Activated CD4-positive, alpha-beta memory T cell treated with anti-CD3 and anti-CD28 coated beads for 36 hours (primary cell): ENCODE measurements at regions not wholly inside any gene's neighbourhood (a gene's known extent, or its start where the extent isn't known, plus 50 kb on each side); places are given as distances from the start of the nearest gene placed in this dataset.
"Not testable (repeated sequence)": the region's sequence is repeated elsewhere in the genome, so short reads cannot be mapped to it uniquely, and the experiment has no call there.

Source experiments
- CTCF ChIA-PET: fragments of 350-600 bp; sonication (Branson Sonifier 250); formaldehyde crosslinking; loops from one replicate; lab custom pipeline; 2021; ENCODE audit warnings: antibody characterized with exemption, inconsistent platforms; lab: Charles Lee
- POLR2A ChIA-PET: fragments of 350-600 bp; sonication (Branson Sonifier 250); formaldehyde crosslinking; loops from one replicate; lab custom pipeline; 2021; ENCODE audit warnings: antibody characterized with exemption; lab: Charles Lee
- DNase-seq: peaks from one replicate; pipeline ENCODE4 v3.0.0-alpha.2; 2020
- H3K27ac Mint-ChIP-seq: one replicate; pipeline ENCODE4 v1.8.0; 2021; ENCODE audit warnings: mixed read lengths
- H3K27me3 Mint-ChIP-seq: one replicate; pipeline ENCODE4 v1.8.0; 2021; ENCODE audit warnings: mixed read lengths
- H3K36me3 Mint-ChIP-seq: one replicate; pipeline ENCODE4 v1.8.0; 2021; ENCODE audit warnings: mixed read lengths
- H3K4me1 Mint-ChIP-seq: one replicate; pipeline ENCODE4 v1.8.0; 2021; ENCODE audit warnings: low read depth, mixed read lengths
- H3K4me3 Mint-ChIP-seq: one replicate; pipeline ENCODE4 v1.8.0; 2021; ENCODE audit warnings: mild to moderate bottlenecking, mixed read lengths
- H3K9me3 Mint-ChIP-seq: one replicate; pipeline ENCODE4 v1.8.0; 2021; ENCODE audit warnings: mixed read lengths
- intact Hi-C: fragments of 100-400 bp; cut with micrococcal nuclease; formaldehyde crosslinking; loops from one replicate; pipeline ENCODE4 v1.15.1; 2023

DNA sequence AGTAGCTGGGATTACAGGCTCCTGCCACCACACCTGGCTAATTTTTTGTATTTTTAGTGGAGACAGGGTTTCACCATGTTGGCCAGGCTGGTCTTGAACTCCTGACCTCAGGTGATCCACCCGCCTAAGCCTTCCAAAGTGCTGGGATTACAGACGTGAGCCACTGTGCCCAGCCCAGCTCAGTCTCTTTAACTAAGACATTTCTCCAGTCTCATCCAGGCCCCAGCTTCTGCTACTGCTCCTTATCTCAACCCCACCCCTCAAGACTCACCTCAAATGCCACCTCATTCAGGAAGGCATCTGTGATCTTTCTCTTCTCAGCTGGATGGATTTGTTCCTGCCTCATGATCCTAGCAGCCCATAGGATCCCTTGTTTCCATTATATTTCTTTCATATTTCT lies 85.9 kb upstream of the GRAMD1B start:
- CTCF ChIA-PET = interaction anchor here (0.7 to 1.0 kb wide), 2 partner anchors 14 to 447 kb away, joined by 3 read pairs; no protein-coding TSS in a partner anchor
- H3K27me3 Mint-ChIP-seq, H3K4me1 Mint-ChIP-seq, POLR2A ChIA-PET, H3K4me3 Mint-ChIP-seq, intact Hi-C loops, H3K9me3 Mint-ChIP-seq, H3K27ac Mint-ChIP-seq, DNase-seq, H3K36me3 Mint-ChIP-seq: not testable (repeated sequence)

DNA sequence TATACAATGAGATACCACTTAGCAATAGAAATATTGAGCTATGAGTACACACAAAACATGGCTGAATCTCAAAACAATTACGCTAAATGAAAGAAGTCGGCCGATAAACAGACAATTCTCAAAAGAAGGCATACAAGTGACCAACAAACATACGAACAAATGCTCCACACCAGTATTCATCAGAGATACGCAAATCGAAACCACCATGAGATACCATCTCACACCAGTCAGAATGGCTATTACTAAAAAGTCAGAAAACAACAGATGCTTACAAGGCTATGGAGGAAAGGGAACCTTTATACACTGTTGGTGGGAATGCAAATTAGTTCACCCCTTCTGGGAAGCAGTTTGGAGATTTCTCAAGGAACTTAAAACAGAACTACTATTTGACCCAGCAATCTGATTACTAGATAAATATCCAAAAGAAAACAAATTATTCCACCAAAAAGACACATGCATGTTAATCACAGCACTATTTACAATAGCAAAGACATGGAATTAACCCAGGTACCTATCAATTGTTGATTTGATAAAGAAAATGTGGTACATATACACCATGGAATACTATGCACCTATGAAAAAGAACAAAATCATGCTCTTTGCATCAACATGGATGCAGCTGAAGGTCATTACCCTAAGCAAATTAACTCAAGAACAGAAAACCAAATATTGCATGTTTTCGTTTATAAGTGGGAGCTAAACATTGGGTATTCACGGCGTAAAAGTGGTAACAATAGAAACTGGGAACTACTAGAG lies 90.9 kb upstream of the GRAMD1B start:
- ChIA-PET CTCF (interaction anchor here (0.6 to 1.9 kb wide), 6 partner anchors 18 to 654 kb away, joined by 3 to 11 read pairs (median 4); no protein-coding TSS in a partner anchor), POLR2A (interaction anchor here (0.7 to 0.8 kb wide), 3 partner anchors 18 to 148 kb away, joined by 3 to 4 read pairs (median 3); no protein-coding TSS in a partner anchor)
- DNase-seq = no peak
- Mint-ChIP-seq H3K4me1 (peaks cover 9% of the 10 kb centered on the region), H3K4me3 (no peak overlapping the region), H3K27me3 (peaks cover 11% of the 10 kb centered on the region), H3K27ac (no peak overlapping the region), H3K9me3 (peaks cover 8% of the 10 kb centered on the region), H3K36me3 (no peaks in the 10 kb centered on the region)
- intact Hi-C loops = loop anchor here (1.0 to 5.0 kb wide), 3 partner anchors 18 to 43 kb away; no protein-coding TSS in a partner anchor

DNA sequence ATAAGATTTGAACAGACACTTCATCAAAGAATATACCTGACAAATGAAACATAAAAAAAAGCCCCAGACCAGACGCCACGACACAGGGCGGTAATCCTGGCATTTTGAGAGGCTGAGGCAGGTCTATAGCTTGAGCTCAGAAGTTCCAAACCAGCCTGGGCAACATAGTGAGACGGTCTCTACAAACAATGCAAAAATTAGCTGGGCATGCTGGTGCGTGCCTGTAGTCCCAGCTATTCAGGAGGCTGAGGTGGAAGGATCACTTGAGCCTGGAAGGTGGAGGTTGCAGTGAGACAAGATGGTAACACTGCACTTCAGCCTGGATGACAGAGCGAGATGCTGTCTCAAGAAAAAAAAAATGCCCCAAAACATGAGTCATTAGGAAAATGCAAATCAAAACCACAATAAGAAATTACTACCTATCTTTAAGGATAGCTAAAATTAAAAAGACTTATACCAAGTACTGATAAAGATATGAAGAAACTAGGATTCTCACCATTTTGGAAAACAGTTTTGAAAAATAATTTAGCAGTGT lies 91.7 kb upstream of the GRAMD1B start:
- Mint-ChIP-seq H3K27ac (no peak overlapping the region), H3K4me1 (peaks cover 9% of the 10 kb centered on the region), H3K36me3 (no peaks in the 10 kb centered on the region), H3K27me3 (peaks cover 11% of the 10 kb centered on the region), H3K4me3 (no peak overlapping the region), H3K9me3 (peaks cover 8% of the 10 kb centered on the region)
- intact Hi-C loops = loop anchor here (1.0 to 5.0 kb wide), 3 partner anchors 18 to 44 kb away; no protein-coding TSS in a partner anchor
- CTCF ChIA-PET = interaction anchor here (0.6 to 1.9 kb wide), 7 partner anchors 19 to 653 kb away, joined by 3 to 11 read pairs (median 3); no protein-coding TSS in a partner anchor
- POLR2A ChIA-PET = interaction anchor here (0.7 to 0.9 kb wide), 4 partner anchors 19 to 148 kb away, joined by 3 to 4 read pairs (median 3); no protein-coding TSS in a partner anchor
- no peak for DNase-seq

DNA sequence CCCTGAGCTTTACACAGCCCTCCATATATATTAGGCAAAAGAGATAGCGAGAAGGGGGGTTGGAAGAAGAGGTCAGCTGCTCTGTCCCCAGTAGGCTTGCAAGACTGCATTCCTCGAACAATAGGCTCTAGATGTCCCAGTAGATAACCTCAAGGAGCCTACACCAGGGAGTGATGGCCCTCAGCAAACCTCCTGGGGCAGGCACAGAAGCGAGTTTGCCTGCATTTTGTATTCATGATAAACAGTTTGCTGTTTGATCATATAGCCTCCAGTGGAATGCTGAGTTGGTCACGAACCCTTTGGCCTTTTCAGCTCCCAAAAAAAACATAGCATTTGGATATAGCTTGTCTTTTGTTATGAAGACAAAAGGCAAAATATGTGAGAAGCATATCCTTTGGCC lies 95.1 kb upstream of the GRAMD1B start:
- CTCF ChIA-PET = interaction anchor here (1.3 kb wide), 1 partner anchor 72 kb away, joined by 5 read pairs; no protein-coding TSS in a partner anchor
- intact Hi-C loops = loop anchor here (5.0 kb wide), 1 partner anchor 47 kb away; no protein-coding TSS in a partner anchor

DNA sequence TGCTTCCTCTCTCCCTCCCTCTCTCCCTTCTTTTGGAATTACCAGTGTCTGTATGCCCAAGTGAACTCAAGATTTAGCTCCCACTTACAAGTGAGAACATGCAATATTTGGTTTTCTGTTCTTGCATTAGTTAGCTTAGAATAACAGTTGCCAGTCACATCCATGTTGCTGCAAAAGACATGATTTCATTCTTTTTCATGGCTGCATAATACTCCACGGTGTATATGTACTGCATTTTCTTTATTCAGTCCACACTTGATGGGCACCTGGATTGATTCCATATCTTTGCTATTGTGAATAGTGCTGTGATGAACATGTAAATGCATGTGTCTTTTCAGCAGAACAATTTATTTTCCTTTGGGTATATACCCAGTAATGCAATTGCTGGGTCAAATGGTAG lies 97.5 kb upstream of the GRAMD1B start:
- H3K36me3 Mint-ChIP-seq, H3K27me3 Mint-ChIP-seq, DNase-seq, intact Hi-C loops, H3K4me1 Mint-ChIP-seq, H3K4me3 Mint-ChIP-seq, H3K27ac Mint-ChIP-seq, POLR2A ChIA-PET, H3K9me3 Mint-ChIP-seq: not testable (repeated sequence)
- CTCF ChIA-PET = interaction anchor here (1.1 kb wide), 1 partner anchor 8 kb away, joined by 3 read pairs; no protein-coding TSS in a partner anchor

More for the DNA sequence above, 95.1 kb upstream of the GRAMD1B start:
- Mint-ChIP-seq H3K9me3 (no peaks in the 10 kb centered on the region), H3K27me3 (peaks cover 8% of the 10 kb centered on the region), H3K4me3 (no peak overlapping the region), H3K36me3 (no peaks in the 10 kb centered on the region), H3K27ac (no peak overlapping the region), H3K4me1 (peaks cover 9% of the 10 kb centered on the region)
- POLR2A ChIA-PET = no interaction called here
- DNase-seq = no peak

DNA sequence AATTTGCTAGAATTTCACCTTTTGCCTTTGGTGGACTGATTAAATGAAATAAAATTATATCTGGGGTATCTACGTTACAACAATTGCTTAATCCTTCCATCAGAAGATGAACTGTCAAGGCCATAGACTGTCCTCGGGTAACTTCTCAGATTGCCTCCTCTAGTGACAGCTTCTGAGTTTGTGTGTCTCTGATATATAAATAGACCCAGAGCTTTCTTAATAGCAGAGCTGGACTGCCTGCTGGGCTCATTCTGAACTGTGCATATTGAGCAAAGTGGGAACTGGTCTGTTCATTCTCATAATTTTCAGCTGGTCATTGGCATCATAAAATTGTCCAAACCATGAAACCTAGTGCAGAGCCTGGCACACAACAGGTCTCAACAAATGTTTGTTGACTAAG lies 99.1 kb upstream of the GRAMD1B start:
- ChIA-PET POLR2A (no interaction called here), CTCF (no interaction called here)
- Mint-ChIP-seq H3K27me3 (peaks cover 5% of the 10 kb centered on the region), H3K4me1 (no peaks in the 10 kb centered on the region), H3K9me3 (no peaks in the 10 kb centered on the region), H3K4me3 (no peak overlapping the region), H3K36me3 (no peaks in the 10 kb centered on the region), H3K27ac (no peak overlapping the region)
- intact Hi-C loops = no loop called here
- DNase-seq = no peak

DNA sequence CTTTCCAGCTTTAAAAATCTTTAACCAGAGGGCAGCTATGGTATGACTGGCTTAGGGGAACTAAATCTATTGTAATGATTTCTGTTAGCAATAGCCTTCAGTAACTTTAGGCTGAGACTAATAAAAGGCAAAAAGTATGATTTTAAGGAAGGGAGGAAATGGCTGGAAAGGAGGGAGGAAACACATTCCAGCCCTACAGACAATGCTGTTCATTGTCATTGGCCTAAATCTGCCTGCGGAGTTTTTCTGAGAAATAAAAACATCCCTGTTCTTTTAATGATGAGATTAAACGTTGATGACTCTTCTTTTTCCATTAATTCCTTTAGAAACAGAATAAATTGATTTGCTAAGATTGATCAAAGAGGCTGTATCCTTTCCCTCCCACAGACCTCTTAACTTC lies 99.6 kb upstream of the GRAMD1B start:
- H3K4me1 Mint-ChIP-seq = no peaks in the 10 kb centered on the region
- no peaks in the 10 kb centered on the region for H3K27me3 Mint-ChIP-seq
- no peak overlapping the region for H3K27ac Mint-ChIP-seq
- DNase-seq = no peak
- ChIA-PET POLR2A (no interaction called here), CTCF (no interaction called here)
- intact Hi-C loops = no loop called here
- H3K4me3 Mint-ChIP-seq = no peak overlapping the region
- H3K9me3 Mint-ChIP-seq = no peaks in the 10 kb centered on the region
- no peaks in the 10 kb centered on the region for H3K36me3 Mint-ChIP-seq

DNA sequence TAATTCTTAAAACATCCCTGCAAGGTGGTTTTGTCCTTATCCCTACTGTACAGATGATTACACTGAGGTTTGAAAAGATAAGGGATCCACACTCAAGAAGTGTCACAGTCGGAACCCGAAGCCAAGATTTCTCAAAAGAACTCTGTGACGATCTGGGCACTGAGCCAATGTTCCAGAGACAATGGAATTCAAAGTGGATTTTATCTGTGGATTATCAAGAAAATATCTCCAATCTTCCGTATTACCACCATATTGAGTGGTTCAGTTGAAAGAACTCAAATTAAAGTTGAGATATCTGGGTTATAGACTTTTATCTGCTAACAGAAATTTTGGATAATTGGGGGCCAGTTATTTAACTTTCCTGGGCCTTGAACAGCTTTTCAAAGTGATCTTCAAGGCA lies 100.0 kb upstream of the GRAMD1B start:
- CTCF ChIA-PET = no interaction called here
- H3K9me3 Mint-ChIP-seq = no peaks in the 10 kb centered on the region
- H3K27ac Mint-ChIP-seq = no peak overlapping the region
- no peaks in the 10 kb centered on the region for H3K36me3 Mint-ChIP-seq
- POLR2A ChIA-PET = no interaction called here
- intact Hi-C loops = no loop called here
- DNase-seq = no peak
- H3K4me1 Mint-ChIP-seq = no peaks in the 10 kb centered on the region
- no peaks in the 10 kb centered on the region for H3K27me3 Mint-ChIP-seq
- no peak overlapping the region for H3K4me3 Mint-ChIP-seq

DNA sequence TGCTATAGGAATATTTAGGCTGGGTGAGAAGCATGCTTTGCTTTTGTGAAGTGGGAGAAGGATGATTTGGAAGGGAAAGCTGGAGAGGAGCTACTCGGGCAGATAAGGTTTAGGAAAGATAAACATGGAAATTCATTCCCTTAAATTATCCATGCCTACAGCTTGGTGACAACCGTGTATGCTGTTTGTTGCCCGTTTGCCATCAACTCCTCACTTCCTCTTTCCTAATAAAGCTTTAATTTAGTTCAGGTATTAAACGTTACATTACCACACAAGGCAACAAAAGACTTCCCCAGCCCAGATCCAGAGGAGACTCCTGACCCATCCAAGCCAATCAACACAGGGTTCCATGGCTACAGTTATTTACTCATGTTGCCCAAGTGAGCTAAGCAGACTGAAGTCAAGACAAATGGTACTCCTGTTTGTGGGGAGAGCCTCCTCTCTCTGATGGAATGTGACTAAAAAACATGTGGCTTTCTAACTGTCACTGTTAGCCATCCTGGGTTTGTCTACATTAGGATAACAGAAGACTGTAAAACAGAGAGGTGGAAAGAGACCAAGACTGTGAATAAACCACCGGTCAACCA lies 101.7 kb upstream of the GRAMD1B start:
- H3K9me3 Mint-ChIP-seq = no peaks in the 10 kb centered on the region
- H3K27me3 Mint-ChIP-seq = no peaks in the 10 kb centered on the region
- no peak overlapping the region for H3K4me3 Mint-ChIP-seq
- no peak overlapping the region for H3K27ac Mint-ChIP-seq
- ChIA-PET CTCF (no interaction called here), POLR2A (no interaction called here)
- intact Hi-C loops = no loop called here
- DNase-seq = no peak
- no peaks in the 10 kb centered on the region for H3K4me1 Mint-ChIP-seq
- no peaks in the 10 kb centered on the region for H3K36me3 Mint-ChIP-seq

DNA sequence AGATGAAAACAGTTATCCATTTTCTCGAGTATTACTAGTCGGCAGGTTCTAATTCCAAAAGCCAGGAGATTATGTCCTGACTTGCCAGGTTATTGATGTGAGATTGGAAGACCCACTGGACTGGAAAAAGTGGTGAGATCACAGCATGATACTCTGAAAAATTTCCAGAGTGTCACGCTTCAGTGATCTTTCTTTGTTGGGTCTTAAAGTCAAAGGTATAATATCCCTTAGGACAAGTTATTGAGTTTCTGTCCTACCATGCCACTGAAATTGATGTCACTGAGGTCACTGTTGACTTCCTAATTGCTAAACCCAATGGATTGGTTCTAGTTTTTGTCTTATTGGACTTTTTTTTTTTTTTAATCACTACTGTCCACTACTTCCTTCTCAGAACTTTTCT lies 104.5 kb upstream of the GRAMD1B start:
- H3K9me3 Mint-ChIP-seq = no peaks in the 10 kb centered on the region
- no peaks in the 10 kb centered on the region for H3K36me3 Mint-ChIP-seq
- H3K4me1 Mint-ChIP-seq = no peaks in the 10 kb centered on the region
- no peaks in the 10 kb centered on the region for H3K27me3 Mint-ChIP-seq
- no peak overlapping the region for H3K27ac Mint-ChIP-seq
- ChIA-PET CTCF (no interaction called here), POLR2A (no interaction called here)
- no peak for DNase-seq
- intact Hi-C loops = no loop called here
- H3K4me3 Mint-ChIP-seq = no peak overlapping the region

DNA sequence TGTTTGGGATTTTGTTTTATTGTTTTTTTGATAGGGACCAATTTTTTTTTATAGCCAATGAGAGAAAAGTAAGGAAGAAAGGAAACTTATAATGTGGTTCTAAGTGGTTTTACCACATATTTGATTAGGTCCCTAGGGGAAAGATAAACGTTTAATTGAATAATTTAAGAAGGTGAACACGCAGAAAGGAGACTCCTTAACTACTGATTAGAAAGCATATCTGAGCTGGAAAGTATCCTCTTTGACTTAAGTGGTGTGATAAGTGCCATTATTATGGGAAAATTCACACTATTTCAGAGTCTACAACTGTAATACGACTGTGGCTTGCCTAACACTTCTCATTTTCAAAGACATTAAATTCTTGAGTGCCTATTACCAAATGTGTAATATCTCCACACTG lies 106.5 kb upstream of the GRAMD1B start:
- H3K27me3 Mint-ChIP-seq = peaks cover 5% of the 10 kb centered on the region
- H3K36me3 Mint-ChIP-seq = no peaks in the 10 kb centered on the region
- no peak for DNase-seq
- H3K4me1 Mint-ChIP-seq = no peaks in the 10 kb centered on the region
- no peaks in the 10 kb centered on the region for H3K9me3 Mint-ChIP-seq
- no peak overlapping the region for H3K4me3 Mint-ChIP-seq
- CTCF ChIA-PET = interaction anchor here (0.9 kb wide), 1 partner anchor 153 kb away, joined by 3 read pairs; no protein-coding TSS in a partner anchor
- H3K27ac Mint-ChIP-seq = no peak overlapping the region
- POLR2A ChIA-PET = no interaction called here
- intact Hi-C loops = no loop called here

DNA sequence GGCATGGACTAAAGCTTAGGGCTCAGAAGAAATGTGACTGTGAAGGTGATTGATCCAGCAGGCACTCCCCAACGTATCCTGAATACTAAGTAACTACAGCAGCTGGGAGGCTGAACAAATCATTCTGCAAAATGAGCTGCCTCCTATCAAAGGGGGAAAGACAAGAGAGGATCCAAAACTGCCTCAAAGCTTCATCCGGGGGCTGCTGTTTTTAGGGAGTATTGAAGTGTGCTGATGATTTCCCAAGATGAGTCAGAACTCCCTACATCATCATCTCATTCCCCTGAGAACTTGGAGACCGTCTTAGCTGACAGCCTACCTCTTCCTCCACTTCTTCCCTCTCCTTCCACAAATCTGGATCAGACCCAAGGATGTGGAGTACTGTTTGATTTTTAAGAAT lies 108.4 kb upstream of the GRAMD1B start:
- Mint-ChIP-seq H3K27me3 (peaks cover 6% of the 10 kb centered on the region), H3K4me1 (no peaks in the 10 kb centered on the region), H3K36me3 (no peaks in the 10 kb centered on the region), H3K9me3 (no peaks in the 10 kb centered on the region), H3K4me3 (no peak overlapping the region), H3K27ac (no peak overlapping the region)
- intact Hi-C loops = no loop called here
- ChIA-PET CTCF (no interaction called here), POLR2A (no interaction called here)
- DNase-seq = no peak
